Activated CD8-positive, alpha-beta T cell treated with anti-CD3 and anti-CD28 coated beads for 36 hours (primary cell): ENCODE measurements at regions not wholly inside any gene's neighbourhood (a gene's known extent, or its start where the extent isn't known, plus 50 kb on each side); places are given as distances from the start of the nearest gene placed in this dataset.

Experiments used
- ATAC-seq: fragments of 200-7000 bp; cut with Tn5 transposase; one replicate; pipeline ENCODE4 v1.10.0; 2021; ENCODE audit warnings: mild to moderate bottlenecking, moderate library complexity
- CTCF ChIA-PET: fragments of 350-600 bp; sonication (Branson Sonifier 250); formaldehyde crosslinking; loops from one replicate; lab custom pipeline; 2021; ENCODE audit warnings: antibody characterized with exemption; lab: Charles Lee
- POLR2A ChIA-PET: fragments of 350-600 bp; sonication (Branson Sonifier 250); formaldehyde crosslinking; loops from one replicate; lab custom pipeline; 2021; ENCODE audit warnings: antibody characterized with exemption; lab: Charles Lee
- DNase-seq: peaks from one replicate; pipeline ENCODE4 v3.0.0-alpha.2; 2020
- H3K27ac Mint-ChIP-seq: one replicate; pipeline ENCODE4 v1.8.0; 2021; ENCODE audit warnings: mild to moderate bottlenecking, mixed read lengths
- H3K27me3 Mint-ChIP-seq: one replicate; pipeline ENCODE4 v1.8.0; 2021; ENCODE audit warnings: mixed read lengths
- H3K36me3 Mint-ChIP-seq: one replicate; pipeline ENCODE4 v1.8.0; 2021; ENCODE audit warnings: low read depth, mixed read lengths
- H3K4me1 Mint-ChIP-seq: one replicate; pipeline ENCODE4 v1.8.0; 2021; ENCODE audit warnings: low read depth, mixed read lengths
- H3K4me3 Mint-ChIP-seq: one replicate; pipeline ENCODE4 v1.8.0; 2021; ENCODE audit warnings: mild to moderate bottlenecking, moderate library complexity, mixed read lengths
- H3K9me3 Mint-ChIP-seq: one replicate; pipeline ENCODE4 v1.8.0; 2021; ENCODE audit warnings: mixed read lengths
- CTCF ChIP-seq: fragments of 200-600 bp; IDR thresholded peaks from one replicate; pipeline ENCODE4 v1.8.0; 2022; ENCODE audit warnings: antibody characterized with exemption, mild to moderate bottlenecking
- intact Hi-C: fragments of 100-400 bp; cut with micrococcal nuclease; formaldehyde crosslinking; loops from one replicate; pipeline ENCODE4 v1.10.0; 2022

GRCh38 chr7:47635091-47636080 lies 53.5 kb upstream of the TNS3 start:
- Mint-ChIP-seq H3K36me3 (no peaks in the 10 kb centered on the region), H3K4me3 (no peak overlapping the region), H3K27me3 (no peaks in the 10 kb centered on the region), H3K9me3 (no peaks in the 10 kb centered on the region), H3K27ac (no peak overlapping the region), H3K4me1 (no peaks in the 10 kb centered on the region)
- ATAC-seq (no peak), DNase-seq (no peak)
- no peak for TF ChIP-seq CTCF
- intact Hi-C loops = no loop called here
- ChIA-PET CTCF (no interaction called here), POLR2A (no interaction called here)

- no peak for DNase-seq
- H3K9me3 Mint-ChIP-seq = no peaks in the 10 kb centered on the region
- no peak overlapping the region for H3K27ac Mint-ChIP-seq
- H3K27me3 Mint-ChIP-seq = no peaks in the 10 kb centered on the region
- ChIA-PET CTCF (no interaction called here), POLR2A (no interaction called here)
- no peaks in the 10 kb centered on the region for H3K4me1 Mint-ChIP-seq
- no peak for TF ChIP-seq CTCF
- no peaks in the 10 kb centered on the region for H3K36me3 Mint-ChIP-seq
- ATAC-seq = no peak
- H3K4me3 Mint-ChIP-seq = no peak overlapping the region
- intact Hi-C loops = no loop called here
These were observed 52.4 kb upstream of the TNS3 start for GRCh38 chr7:47634273-47634672.

- no peak for TF ChIP-seq CTCF
These were observed 51.2 kb upstream of the TNS3 start for GRCh38 chr7:47633134-47633533.

More at GRCh38 chr7:47633134-47633533, 51.2 kb upstream of the TNS3 start:
- ATAC-seq (no peak), DNase-seq (no peak)
- Mint-ChIP-seq H3K4me1 (no peaks in the 10 kb centered on the region), H3K4me3 (no peak overlapping the region), H3K36me3 (no peaks in the 10 kb centered on the region), H3K27ac (no peak overlapping the region), H3K9me3 (no peaks in the 10 kb centered on the region), H3K27me3 (no peaks in the 10 kb centered on the region)
- intact Hi-C loops = no loop called here
- POLR2A ChIA-PET = no interaction called here
- CTCF ChIA-PET = no interaction called here
